ENCODE measurements at regions not wholly inside any gene's neighbourhood (a gene's known extent, or its start where the extent isn't known, plus 50 kb on each side); places are given as distances from the start of the nearest gene placed in this dataset.
"Not testable (repeated sequence)": the region's sequence is repeated elsewhere in the genome, so short reads cannot be mapped to it uniquely, and the experiment has no call there.

DNA sequence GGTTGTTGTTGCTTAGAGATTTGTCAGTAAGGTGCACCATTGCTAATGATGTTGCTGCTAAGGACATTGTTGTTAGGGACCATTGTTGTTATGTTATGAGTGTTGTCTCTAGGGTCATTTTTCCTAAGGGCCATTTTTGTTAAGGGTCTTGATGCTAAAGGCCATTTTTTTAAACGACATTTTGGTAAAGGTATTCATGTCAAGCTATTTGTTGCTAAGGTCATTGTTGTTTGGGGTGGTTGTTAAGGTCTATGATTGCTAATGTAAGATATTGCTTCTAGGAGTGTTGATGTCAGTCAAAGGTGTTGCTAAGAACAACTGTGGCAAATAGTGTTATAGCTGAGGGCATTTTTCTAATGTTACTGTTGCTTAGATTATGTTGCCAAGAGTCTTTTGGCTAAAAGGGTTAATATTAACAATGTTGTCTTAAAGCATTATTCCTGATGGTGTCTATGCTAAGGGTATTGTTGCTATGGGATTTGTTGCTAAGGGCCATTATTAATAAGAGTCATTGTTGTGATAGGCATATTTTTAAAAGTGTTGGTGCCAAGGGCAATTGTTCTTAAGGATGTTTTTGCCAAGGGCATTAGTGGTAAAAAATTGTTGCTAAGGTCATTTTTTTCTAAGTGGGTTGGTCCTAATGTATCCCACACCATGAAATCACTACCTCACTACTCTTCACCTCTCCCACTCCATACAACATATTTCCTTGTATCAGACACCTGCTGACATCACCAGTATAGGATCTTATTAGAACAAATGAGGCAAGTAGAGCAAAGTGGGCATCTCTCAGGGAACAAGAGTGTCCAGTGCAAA, 56.2 kb downstream of the SPATA31A6 start:
- H3K27me3 ChIP-seq (ENCODE audit: insufficient read depth in 3 of 3, low read length in 2 of 3); intact Hi-C loops (cut with DNase I); H3K4me3 ChIP-seq; H3K36me3 ChIP-seq (ENCODE audit: insufficient read depth in 1 of 2, low read depth in 1 of 2); H3K27ac ChIP-seq; ATAC-seq; H3K4me1 ChIP-seq; DNase-seq; H3K9me3 ChIP-seq: not testable (repeated sequence)
- WGBS, 3 donors = 41 to 62% (median 53%) methylated on average over 1 of the region's 1 CpG

DNA sequence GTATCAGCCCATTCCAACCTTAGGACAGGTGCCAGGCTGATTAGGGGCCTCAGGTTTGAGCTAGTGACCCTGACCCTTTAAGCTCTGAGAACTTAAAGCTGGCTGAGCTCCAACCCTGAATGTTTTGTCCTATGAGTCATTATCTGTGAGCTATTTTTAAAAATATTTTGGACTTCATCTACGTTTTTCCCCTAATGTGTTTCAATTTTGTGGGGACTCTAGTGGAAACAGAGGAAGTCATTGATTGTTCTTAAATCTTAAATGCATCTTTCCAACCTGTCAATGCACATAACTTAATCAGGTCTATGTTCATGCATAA, 56.8 kb downstream of the SPATA31A6 start:
- DNase-seq; H3K27me3 ChIP-seq (ENCODE audit: insufficient read depth in 3 of 3, low read length in 2 of 3); H3K9me3 ChIP-seq; H3K4me3 ChIP-seq; H3K36me3 ChIP-seq (ENCODE audit: insufficient read depth in 1 of 2, low read depth in 1 of 2); H3K4me1 ChIP-seq; ATAC-seq; intact Hi-C loops (cut with DNase I); H3K27ac ChIP-seq: not testable (repeated sequence)
- 0 to 9% (median 5%) methylated on average over 1 of the region's 1 CpG for WGBS, 3 donors

GRCh38 chr9:42243211-42243610, 59.8 kb downstream of the SPATA31A6 start:
- H3K36me3 ChIP-seq (ENCODE audit: insufficient read depth in 1 of 2, low read depth in 1 of 2); H3K4me1 ChIP-seq; H3K27me3 ChIP-seq (ENCODE audit: insufficient read depth in 3 of 3, low read length in 2 of 3); H3K4me3 ChIP-seq; H3K27ac ChIP-seq; H3K9me3 ChIP-seq; intact Hi-C loops (cut with DNase I); DNase-seq; ATAC-seq: not testable (repeated sequence)
- WGBS, 3 donors = 88% methylated on average over 2 of the region's 2 CpGs

DNA sequence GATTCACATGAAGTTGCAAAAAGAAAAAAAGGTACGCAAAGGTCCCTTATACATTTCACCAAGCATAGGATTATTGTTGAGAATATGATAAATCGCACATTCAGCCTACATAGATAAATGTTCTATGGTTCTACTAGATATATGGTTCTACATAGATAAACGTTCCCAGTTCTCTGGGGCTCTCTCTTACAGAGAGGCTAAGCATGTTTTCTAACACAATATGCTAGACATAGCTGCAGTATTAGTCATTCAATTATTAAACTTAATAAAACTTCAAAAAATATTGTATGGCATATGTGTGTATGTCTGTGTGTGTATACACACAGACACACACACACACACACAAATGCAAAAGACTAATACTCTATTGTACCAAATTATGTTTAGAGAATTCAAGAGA, 60.4 kb downstream of the SPATA31A6 start:
- H3K4me1 ChIP-seq; ATAC-seq; DNase-seq; H3K9me3 ChIP-seq; H3K4me3 ChIP-seq; H3K27me3 ChIP-seq (ENCODE audit: insufficient read depth in 3 of 3, low read length in 2 of 3); H3K27ac ChIP-seq; H3K36me3 ChIP-seq (ENCODE audit: insufficient read depth in 1 of 2, low read depth in 1 of 2); intact Hi-C loops (cut with DNase I): not testable (repeated sequence)
- 72 to 78% (median 76%) methylated on average over 3 of the region's 3 CpGs for WGBS, 3 donors

- ATAC-seq; H3K4me3 ChIP-seq; H3K4me1 ChIP-seq; H3K27ac ChIP-seq; intact Hi-C loops (cut with DNase I); H3K27me3 ChIP-seq (ENCODE audit: insufficient read depth in 3 of 3, low read length in 2 of 3); H3K36me3 ChIP-seq (ENCODE audit: insufficient read depth in 1 of 2, low read depth in 1 of 2); DNase-seq: not testable (repeated sequence)
- H3K9me3 ChIP-seq = peaks cover 13% of the 10 kb centered on the region
- 71 to 75% (median 75%) methylated on average over 6 of the region's 6 CpGs for WGBS, 3 donors
These were observed 85.3 kb downstream of the SPATA31A6 start for GRCh38 chr9:42268729-42269128.

- WGBS, 3 donors = 87 to 90% (median 88%) methylated on average over 11 of the region's 11 CpGs
- intact Hi-C loops (cut with DNase I); H3K4me1 ChIP-seq; H3K27me3 ChIP-seq (ENCODE audit: insufficient read depth in 3 of 3, low read length in 2 of 3); H3K4me3 ChIP-seq; DNase-seq; H3K36me3 ChIP-seq (ENCODE audit: insufficient read depth in 1 of 2, low read depth in 1 of 2); H3K27ac ChIP-seq; H3K9me3 ChIP-seq; ATAC-seq: not testable (repeated sequence)
These were observed 85.7 kb downstream of the SPATA31A6 start for GRCh38 chr9:42269171-42269570.

DNA sequence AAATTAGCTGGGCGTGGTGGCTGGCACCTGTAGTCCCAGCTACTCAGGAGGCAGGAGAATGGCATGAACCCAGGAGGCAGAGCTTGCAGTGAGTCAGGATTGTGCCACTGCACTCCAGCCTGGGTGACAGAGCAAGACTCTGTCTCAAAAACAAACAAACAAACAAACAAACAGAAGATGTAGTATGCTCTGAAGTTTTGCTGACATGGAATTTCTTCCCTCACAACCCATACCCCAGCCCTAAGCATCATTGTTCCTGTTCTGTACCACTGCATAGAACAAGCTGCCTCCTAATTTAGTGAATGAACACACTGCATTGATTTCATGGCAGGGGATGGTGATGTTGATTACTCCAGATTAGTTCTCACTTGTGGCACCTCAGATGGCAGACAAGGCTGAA, 89.7 kb downstream of the SPATA31A6 start:
- DNase-seq; H3K4me1 ChIP-seq; intact Hi-C loops (cut with DNase I); ATAC-seq; H3K27ac ChIP-seq; H3K27me3 ChIP-seq (ENCODE audit: insufficient read depth in 3 of 3, low read length in 2 of 3); H3K9me3 ChIP-seq; H3K36me3 ChIP-seq (ENCODE audit: insufficient read depth in 1 of 2, low read depth in 1 of 2); H3K4me3 ChIP-seq: not testable (repeated sequence)
- 79 to 100% (median 80%) methylated on average over 1 of the region's 1 CpG for WGBS, 3 donors

- Histone ChIP-seq H3K36me3 (ENCODE audit: insufficient read depth in 1 of 2, low read depth in 1 of 2) (no peaks in the 10 kb centered on the region), H3K4me3 (no peak overlapping the region), H3K4me1 (no peaks in the 10 kb centered on the region), H3K9me3 (no peaks in the 10 kb centered on the region), H3K27ac (no peak overlapping the region), H3K27me3 (ENCODE audit: insufficient read depth in 3 of 3, low read length in 2 of 3) (no peaks in the 10 kb centered on the region)
- 77 to 84% (median 78%) methylated on average over 9 of the region's 9 CpGs for WGBS, 3 donors
- no peak for ATAC-seq
- intact Hi-C loops (cut with DNase I) = no loop called here
- TF ChIP-seq, protein P1, sequence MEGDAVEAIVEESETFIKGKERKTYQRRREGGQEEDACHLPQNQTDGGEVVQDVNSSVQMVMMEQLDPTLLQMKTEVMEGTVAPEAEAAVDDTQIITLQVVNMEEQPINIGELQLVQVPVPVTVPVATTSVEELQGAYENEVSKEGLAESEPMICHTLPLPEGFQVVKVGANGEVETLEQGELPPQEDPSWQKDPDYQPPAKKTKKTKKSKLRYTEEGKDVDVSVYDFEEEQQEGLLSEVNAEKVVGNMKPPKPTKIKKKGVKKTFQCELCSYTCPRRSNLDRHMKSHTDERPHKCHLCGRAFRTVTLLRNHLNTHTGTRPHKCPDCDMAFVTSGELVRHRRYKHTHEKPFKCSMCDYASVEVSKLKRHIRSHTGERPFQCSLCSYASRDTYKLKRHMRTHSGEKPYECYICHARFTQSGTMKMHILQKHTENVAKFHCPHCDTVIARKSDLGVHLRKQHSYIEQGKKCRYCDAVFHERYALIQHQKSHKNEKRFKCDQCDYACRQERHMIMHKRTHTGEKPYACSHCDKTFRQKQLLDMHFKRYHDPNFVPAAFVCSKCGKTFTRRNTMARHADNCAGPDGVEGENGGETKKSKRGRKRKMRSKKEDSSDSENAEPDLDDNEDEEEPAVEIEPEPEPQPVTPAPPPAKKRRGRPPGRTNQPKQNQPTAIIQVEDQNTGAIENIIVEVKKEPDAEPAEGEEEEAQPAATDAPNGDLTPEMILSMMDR (IDR thresholded peaks at IDR 0.05) = no peak
- DNase-seq = no peak
These were observed 91.7 kb downstream of the SPATA31A6 start for GRCh38 chr9:42275141-42275540.

DNA sequence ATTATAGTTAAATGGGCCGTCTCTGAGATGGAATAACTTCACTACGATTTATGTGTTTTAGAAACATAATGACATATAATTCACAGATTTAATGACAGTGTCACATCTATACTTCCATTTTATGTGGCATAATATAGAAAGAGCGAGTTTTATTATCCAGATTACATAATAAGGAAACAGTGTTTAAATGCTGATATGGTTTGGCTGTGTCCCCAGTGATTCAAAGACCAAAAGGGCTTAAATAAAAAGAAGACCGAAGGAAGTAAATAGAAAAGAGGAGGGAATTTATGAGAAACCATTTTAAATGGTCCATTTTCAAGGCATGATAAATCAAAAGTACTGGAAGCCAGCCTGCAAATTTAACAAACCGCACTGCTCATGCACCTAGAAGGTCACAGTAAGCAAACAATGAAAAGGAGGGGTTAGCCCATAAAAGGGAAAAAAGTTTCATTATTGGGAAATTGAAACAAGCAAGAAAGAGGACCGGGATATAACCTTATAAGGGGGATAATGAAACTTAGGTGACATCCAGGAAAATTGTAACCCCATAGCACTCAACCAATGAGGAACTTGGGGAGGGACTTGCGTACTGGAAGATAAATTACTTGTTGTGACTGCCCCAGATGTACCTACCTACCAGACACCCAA, 99.2 kb downstream of the SPATA31A6 start:
- ATAC-seq; H3K9me3 ChIP-seq; H3K36me3 ChIP-seq (ENCODE audit: insufficient read depth in 1 of 2, low read depth in 1 of 2); DNase-seq; H3K4me3 ChIP-seq; H3K27ac ChIP-seq; H3K27me3 ChIP-seq (ENCODE audit: insufficient read depth in 3 of 3, low read length in 2 of 3); intact Hi-C loops (cut with DNase I); H3K4me1 ChIP-seq: not testable (repeated sequence)
- WGBS, 3 donors = 66 to 75% (median 67%) methylated on average over 6 to 7 of the region's 7 CpGs

DNA sequence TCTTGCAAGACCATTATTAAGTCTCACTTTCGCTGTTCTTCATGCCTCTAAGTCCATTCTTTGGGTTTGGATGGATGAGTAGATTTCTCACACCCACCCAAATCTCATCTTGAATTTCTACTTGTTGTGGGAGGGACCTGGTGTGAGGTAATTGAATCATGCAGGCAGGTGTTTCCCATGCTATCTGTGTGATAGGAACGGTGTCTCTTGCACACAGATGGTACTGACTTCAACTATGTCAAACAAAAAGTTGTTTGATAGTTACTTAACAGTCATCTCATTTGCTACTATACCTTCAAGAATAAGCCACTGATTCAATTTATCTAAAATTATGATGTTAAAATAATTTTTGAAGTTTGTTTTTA, 99.7 kb downstream of the SPATA31A6 start:
- H3K27ac ChIP-seq; H3K27me3 ChIP-seq (ENCODE audit: insufficient read depth in 3 of 3, low read length in 2 of 3); DNase-seq; H3K9me3 ChIP-seq; intact Hi-C loops (cut with DNase I); H3K4me3 ChIP-seq; H3K36me3 ChIP-seq (ENCODE audit: insufficient read depth in 1 of 2, low read depth in 1 of 2); ATAC-seq; H3K4me1 ChIP-seq: not testable (repeated sequence)
- 74 to 83% (median 75%) methylated on average over 2 of the region's 2 CpGs for WGBS, 3 donors

All from psoas muscle (tissue), 7 donors.